SU-DHL-6 (cell line): ENCODE measurements at regions not wholly inside any gene's neighbourhood (a gene's known extent, or its start where the extent isn't known, plus 50 kb on each side); places are given as distances from the start of the nearest gene placed in this dataset.

Experiments used
- H2AFZ ChIP-seq: fragments of 200-600 bp; sonication (generic); 2 replicates; pipeline ENCODE4 v1.6.1; 2014; ENCODE audit warnings: low read depth, mild to moderate bottlenecking, moderate library complexity, mixed read lengths, antibody characterized with exemption, low read length; ENCODE audit not compliant: severe bottlenecking
- H3F3A ChIP-seq: fragments of 200-600 bp; shearing (Covaris generic); 2 replicates; pipeline ENCODE4 v1.6.0; 2016; ENCODE audit warnings: antibody characterized with exemption, mild to moderate bottlenecking; ENCODE audit not compliant: insufficient read depth
- H3K27ac ChIP-seq: fragments of 200-600 bp; sonication (generic); 2 replicates; pipeline ENCODE4 v1.5.1; 2016; ENCODE audit warnings: low read depth, mild to moderate bottlenecking, low read length, moderate library complexity, mixed read lengths
- H3K27me3 ChIP-seq: fragments of 200-600 bp; sonication (generic), shearing (Covaris generic); 2 replicates; pipeline ENCODE4 v1.6.0; 2014; ENCODE audit warnings: mild to moderate bottlenecking, low read length
- H3K36me3 ChIP-seq: fragments of 200-600 bp; sonication (generic); 2 replicates; pipeline ENCODE4 v1.6.1; 2014; ENCODE audit warnings: mild to moderate bottlenecking, low read length, mixed read lengths
- H3K4me2 ChIP-seq: fragments of 300-600, 200-600 bp; shearing (Covaris generic), sonication (generic); 2 replicates; pipeline ENCODE4 v1.6.0; 2014; ENCODE audit warnings: low read length, low read depth, mild to moderate bottlenecking; ENCODE audit not compliant: poor library complexity, severe bottlenecking
- H3K4me3 ChIP-seq: fragments of 200-600 bp; sonication (generic); 2 replicates; pipeline ENCODE4 v1.5.1; 2014; ENCODE audit warnings: antibody characterized with exemption, low read length, mild to moderate bottlenecking, mixed read lengths; ENCODE audit not compliant: insufficient read depth, poor library complexity, severe bottlenecking
- H3K79me2 ChIP-seq: fragments of 200-600 bp; sonication (generic); 2 replicates; pipeline ENCODE4 v1.6.1; 2014; ENCODE audit warnings: mild to moderate bottlenecking, low read length, moderate library complexity; ENCODE audit not compliant: insufficient read depth
- H3K9ac ChIP-seq: fragments of 200-600 bp; sonication (generic); 2 replicates; pipeline ENCODE4 v1.7.0; 2014; ENCODE audit warnings: mild to moderate bottlenecking, low read length
- H3K9me2 ChIP-seq: fragments of 200-600 bp; sonication (generic); replicated peaks from 2 replicates; pipeline ENCODE4 v1.6.1; 2014; ENCODE audit warnings: low read length; ENCODE audit not compliant: insufficient read depth
- H3K9me3 ChIP-seq: fragments of 200-600 bp; sonication (generic); 2 replicates; pipeline ENCODE4 v1.6.1; 2014; ENCODE audit warnings: low read length, mixed read lengths; ENCODE audit not compliant: insufficient read depth
- H4K20me1 ChIP-seq: fragments of 200-600 bp; sonication (generic); 2 replicates; pipeline ENCODE4 v1.6.1; 2014; ENCODE audit warnings: low read depth, mild to moderate bottlenecking, antibody characterized with exemption, low read length, moderate library complexity, mixed read lengths
- CTCF ChIP-seq: fragments of 200-600 bp; sonication (generic); IDR thresholded peaks from one replicate; pipeline ENCODE4 v1.5.1; 2017; ENCODE audit warnings: antibody characterized with exemption, mild to moderate bottlenecking, low read length, moderate library complexity; ENCODE audit not compliant: insufficient read depth, poor library complexity, severe bottlenecking
- EZH2phosphoT487 ChIP-seq: fragments of 200-600 bp; sonication (generic), shearing (Covaris generic); conservative IDR thresholded peaks from 2 replicates; pipeline ENCODE4 v1.6.1; 2018; ENCODE audit warnings: mild to moderate bottlenecking, antibody characterized with exemption, low read length, moderate library complexity, mixed read lengths

- no peak overlapping the region for H2AFZ ChIP-seq
- no peaks in the 10 kb centered on the region for H3K9me3 ChIP-seq
- no peaks in the 10 kb centered on the region for H3K36me3 ChIP-seq
- H3K27me3 ChIP-seq = no peaks in the 10 kb centered on the region
- H3F3A ChIP-seq = no peaks in the 10 kb centered on the region
- H3K79me2 ChIP-seq = no peaks in the 10 kb centered on the region
- TF ChIP-seq CTCF (no peak), EZH2phosphoT487 (no peak)
- no peaks in the 10 kb centered on the region for H3K9me2 ChIP-seq
- no peaks in the 10 kb centered on the region for H4K20me1 ChIP-seq
- H3K27ac ChIP-seq = no peak overlapping the region
- no peak overlapping the region for H3K4me2 ChIP-seq
- no peak overlapping the region for H3K4me3 ChIP-seq
- no peak overlapping the region for H3K9ac ChIP-seq
Measured at GRCh38 chr5:62206150-62206829, 99.7 kb upstream of the KIF2A start.

GRCh38 chr5:62208218-62208852 lies 97.7 kb upstream of the KIF2A start:
- Histone ChIP-seq H3K4me2 (no peak overlapping the region), H3K27me3 (no peaks in the 10 kb centered on the region), H3K9ac (no peak overlapping the region), H3K36me3 (no peaks in the 10 kb centered on the region), H3K79me2 (no peaks in the 10 kb centered on the region), H4K20me1 (no peaks in the 10 kb centered on the region), H2AFZ (no peak overlapping the region), H3K27ac (no peak overlapping the region), H3K9me3 (no peaks in the 10 kb centered on the region), H3K4me3 (no peak overlapping the region), H3F3A (no peaks in the 10 kb centered on the region), H3K9me2 (no peaks in the 10 kb centered on the region)
- TF ChIP-seq CTCF = no peak
- no peak for TF ChIP-seq EZH2phosphoT487

GRCh38 chr5:62211405-62211804 lies 94.6 kb upstream of the KIF2A start:
- Histone ChIP-seq H3K27me3 (no peaks in the 10 kb centered on the region), H2AFZ (no peak overlapping the region), H3F3A (no peaks in the 10 kb centered on the region), H3K36me3 (no peaks in the 10 kb centered on the region), H3K4me2 (no peak overlapping the region), H4K20me1 (no peaks in the 10 kb centered on the region), H3K4me3 (no peak overlapping the region), H3K9me2 (no peaks in the 10 kb centered on the region), H3K9me3 (no peaks in the 10 kb centered on the region), H3K27ac (no peak overlapping the region), H3K79me2 (no peaks in the 10 kb centered on the region), H3K9ac (no peak overlapping the region)
- TF ChIP-seq CTCF (no peak), EZH2phosphoT487 (no peak)
